Activated CD8-positive, alpha-beta memory T cell treated with anti-CD3 and anti-CD28 coated beads, Interleukin-2, amount 50 U/mL, for 1 hour (primary cell): ENCODE measurements at regions not wholly inside any gene's neighbourhood (a gene's known extent, or its start where the extent isn't known, plus 50 kb on each side); places are given as distances from the start of the nearest gene placed in this dataset.
"Not testable (repeated sequence)": the region's sequence is repeated elsewhere in the genome, so short reads cannot be mapped to it uniquely, and the experiment has no call there.

Experiments
- DNase-seq: peaks from one replicate; pipeline ENCODE4 v3.0.0-alpha.2; 2020; ENCODE audit errors: extremely low read depth

- no peak for DNase-seq
These were observed 110.6 kb downstream of the TMEM121 start for GRCh38 chr14:105636935-105637334.

- not testable (repeated sequence) for DNase-seq
These were observed 111.0 kb downstream of the TMEM121 start for GRCh38 chr14:105637345-105637744.

GRCh38 chr14:105639969-105640931, 113.9 kb downstream of the TMEM121 start:
- not testable (repeated sequence) for DNase-seq

DNA sequence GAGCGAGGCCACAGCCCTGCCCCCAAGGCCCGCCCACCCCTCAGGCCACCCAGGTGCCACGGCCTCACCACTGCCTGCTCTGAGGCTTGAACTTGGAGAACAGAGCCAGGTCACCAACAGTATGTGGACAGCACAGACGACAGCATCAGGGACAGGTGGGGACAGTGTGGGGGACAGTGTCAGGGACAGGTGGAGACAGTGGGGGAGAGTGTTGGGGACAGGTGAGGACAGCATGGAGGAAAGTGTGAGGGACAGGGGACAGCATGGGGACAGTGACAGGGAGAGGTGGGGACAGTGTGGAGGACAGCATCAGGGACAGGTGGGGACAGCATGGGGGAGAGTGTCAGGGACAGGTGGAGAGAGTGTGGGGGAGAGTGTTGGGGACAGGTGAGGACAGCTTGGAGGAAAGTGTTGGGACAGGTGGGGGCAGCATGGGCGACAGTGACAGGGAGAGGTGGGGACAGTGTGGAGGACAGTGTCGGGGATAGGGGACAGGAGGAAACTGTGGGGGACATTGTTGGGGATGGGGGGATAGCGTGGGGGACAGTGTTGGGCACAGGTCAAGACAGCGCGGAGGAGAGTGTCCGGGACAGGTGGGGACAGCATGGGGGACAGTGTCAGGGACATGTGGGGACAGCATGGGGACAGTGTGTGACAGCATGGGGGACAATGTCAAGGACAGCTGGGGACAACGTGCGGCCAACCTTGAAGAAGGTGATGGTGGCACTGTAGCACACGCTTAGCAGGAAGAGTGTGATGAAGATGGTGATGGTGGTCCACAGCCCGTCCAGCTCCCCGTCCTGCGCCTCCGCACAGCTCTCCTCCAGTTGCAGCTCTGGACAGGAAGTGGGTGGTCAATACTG, 114.9 kb downstream of the TMEM121 start:
- DNase-seq = no peak

DNA sequence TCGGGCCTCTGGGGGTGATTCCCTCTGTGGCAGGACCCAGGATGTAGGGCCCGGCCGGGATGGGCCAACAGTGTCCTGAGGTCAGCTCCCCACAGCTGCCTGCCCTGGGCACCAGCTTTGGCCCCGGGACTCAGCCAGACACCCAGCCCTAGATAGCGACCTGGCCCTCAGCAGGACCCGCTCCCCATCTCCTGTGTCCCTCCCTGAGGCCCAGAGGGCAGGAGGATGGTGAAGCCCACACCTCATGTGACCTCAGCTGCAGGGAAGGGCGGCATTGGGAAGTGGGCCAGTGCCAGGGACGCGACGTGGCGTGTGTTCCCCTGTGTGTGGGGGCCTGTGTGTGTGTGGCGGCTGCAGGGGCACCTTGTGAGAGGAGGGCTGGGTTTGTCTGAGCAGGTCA, 115.6 kb downstream of the TMEM121 start:
- DNase-seq = not testable (repeated sequence)

DNA sequence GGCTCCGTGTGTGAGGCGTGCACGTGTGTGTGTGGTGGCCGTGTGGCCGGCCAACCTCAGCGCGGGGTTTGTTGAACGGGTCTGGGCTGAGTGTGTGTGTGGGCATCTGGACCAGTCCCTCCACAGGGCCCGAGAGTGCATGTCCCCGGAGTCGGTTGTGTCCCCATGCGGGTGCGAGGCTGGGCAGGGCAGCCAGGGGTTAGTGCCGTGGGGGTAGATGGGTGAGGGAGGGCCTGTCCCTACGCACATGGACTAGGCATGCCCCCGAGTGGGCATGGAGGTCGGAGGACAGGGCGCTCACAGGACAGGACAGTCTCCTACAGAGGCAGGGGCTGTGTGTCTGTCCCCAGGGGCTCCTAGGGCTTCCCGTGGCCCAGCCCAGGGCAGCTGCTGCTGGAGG, 116.1 kb downstream of the TMEM121 start:
- not testable (repeated sequence) for DNase-seq

DNA sequence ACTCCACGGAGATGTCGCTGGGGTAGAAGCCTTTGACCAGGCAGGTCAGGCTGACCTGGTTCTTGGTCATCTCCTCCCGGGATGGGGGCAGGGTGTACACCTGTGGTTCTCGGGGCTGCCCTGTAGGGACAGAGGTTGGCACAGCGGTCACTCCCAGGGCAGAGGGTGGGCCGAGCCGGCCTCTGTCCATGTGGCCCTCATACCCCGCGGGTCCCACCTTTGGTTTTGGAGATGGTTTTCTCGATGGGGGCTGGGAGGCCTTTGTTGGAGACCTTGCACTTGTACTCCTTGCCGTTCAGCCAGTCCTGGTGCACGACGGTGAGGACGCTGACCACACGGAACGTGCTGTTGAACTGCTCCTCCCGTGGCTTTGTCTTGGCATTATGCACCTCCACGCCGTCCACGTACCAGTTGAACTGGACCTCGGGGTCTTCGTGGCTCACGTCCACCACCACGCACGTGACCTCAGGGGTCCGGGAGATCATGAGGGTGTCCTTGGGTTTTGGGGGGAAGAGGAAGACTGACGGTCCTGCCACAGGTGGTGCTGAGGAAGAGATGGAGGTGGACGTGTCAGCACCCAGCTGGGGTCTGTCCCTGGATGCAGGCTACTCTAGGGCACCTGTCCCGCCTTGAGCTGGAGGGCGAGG, 117.1 kb downstream of the TMEM121 start:
- not testable (repeated sequence) for DNase-seq

- not testable (repeated sequence) for DNase-seq
These were observed 117.7 kb downstream of the TMEM121 start for GRCh38 chr14:105644053-105644435.

- DNase-seq = not testable (repeated sequence)
These were observed 118.1 kb downstream of the TMEM121 start for GRCh38 chr14:105644457-105644856.

- not testable (repeated sequence) for DNase-seq
These were observed 118.5 kb downstream of the TMEM121 start for GRCh38 chr14:105644891-105645290.

DNA sequence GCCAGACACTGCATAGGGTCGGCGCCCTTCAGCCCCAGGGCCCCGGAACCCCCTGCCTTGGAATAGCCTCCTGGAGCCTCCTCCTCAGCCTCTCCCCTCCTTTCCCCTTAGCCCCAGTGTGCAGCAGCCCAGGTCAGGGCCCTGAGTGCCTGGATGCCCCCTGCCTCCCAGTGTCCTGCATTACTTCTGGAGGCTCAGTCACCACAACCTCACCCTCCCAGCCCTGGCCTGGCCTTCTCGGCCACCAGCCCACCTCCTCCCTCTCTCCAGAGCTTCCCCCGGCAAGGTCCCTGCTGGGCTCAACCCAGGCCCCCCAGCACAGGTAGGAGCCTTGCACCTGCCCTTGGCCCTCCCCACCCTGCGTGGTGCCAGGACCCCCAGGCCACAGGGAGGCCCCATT, 119.0 kb downstream of the TMEM121 start:
- not testable (repeated sequence) for DNase-seq

DNA sequence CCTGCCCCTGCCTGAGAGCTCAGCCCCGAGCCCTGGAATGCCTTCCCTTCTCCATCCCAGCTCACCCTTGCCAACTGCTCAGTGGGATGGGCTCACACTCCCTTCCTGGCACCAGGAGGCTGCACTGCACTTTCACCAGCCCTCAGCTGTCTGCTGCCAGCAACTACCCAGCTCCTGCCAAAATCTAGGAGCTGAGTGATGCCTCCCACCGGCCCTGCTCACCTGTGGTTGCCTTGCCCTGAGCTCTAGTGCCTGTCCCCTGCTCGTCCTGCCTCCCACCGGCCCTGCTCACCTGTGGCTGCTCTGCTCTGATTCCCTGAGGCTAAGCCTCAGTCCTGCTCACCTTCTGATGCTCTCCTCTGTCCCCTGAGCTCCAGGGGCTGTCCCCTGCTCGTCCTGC, 119.8 kb downstream of the TMEM121 start:
- no peak for DNase-seq

DNA sequence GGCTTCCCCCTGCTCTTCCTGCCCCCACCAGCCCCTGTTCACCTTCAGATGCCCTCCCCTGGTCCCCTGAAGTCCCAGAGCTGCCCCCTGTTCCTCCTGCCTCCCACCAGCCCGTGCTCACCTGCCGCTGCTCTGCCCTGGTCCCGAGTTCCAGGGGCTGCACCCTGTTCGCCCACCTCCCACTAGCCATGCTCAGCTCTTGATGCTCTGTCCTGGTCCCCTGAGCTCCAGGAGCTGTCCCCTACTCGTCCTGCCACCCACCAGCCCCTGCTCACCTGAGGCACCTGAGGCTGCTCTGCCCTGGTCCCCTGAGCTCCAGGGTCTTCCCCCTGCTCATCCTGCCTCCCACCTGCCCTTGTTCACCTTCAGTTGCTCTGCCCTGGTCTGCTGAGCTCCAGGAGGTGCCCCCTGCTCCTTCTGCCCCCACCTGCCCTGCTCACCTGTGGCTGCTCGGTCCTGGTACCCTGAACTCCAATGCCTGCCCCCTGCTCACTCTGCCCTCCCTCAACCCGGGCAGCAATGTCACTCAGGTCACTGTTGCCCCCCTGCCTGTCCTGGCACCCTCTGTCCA, 120.4 kb downstream of the TMEM121 start:
- not testable (repeated sequence) for DNase-seq

DNA sequence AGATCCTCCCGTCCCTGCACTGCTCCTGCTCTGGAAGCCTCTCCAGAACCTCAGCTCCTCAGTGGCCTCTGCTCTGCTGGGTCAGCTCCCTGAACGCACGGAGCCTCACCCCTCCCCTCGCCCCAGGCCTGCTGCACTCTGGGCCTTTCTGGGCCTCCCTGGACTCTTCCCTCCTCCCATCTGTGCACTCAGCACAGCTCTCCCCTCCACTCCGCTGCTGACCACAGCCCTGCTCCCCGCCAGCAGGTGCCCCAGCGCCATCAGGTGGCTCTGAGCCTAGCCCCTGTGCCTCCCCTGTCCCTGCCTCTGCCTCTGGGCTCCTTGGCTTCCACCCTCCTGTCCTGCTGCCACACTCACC, 121.0 kb downstream of the TMEM121 start:
- not testable (repeated sequence) for DNase-seq

- no peak for DNase-seq
These were observed 121.6 kb downstream of the TMEM121 start for GRCh38 chr14:105647784-105648608.

GRCh38 chr14:105648609-105649535, 122.5 kb downstream of the TMEM121 start:
- not testable (repeated sequence) for DNase-seq

DNA sequence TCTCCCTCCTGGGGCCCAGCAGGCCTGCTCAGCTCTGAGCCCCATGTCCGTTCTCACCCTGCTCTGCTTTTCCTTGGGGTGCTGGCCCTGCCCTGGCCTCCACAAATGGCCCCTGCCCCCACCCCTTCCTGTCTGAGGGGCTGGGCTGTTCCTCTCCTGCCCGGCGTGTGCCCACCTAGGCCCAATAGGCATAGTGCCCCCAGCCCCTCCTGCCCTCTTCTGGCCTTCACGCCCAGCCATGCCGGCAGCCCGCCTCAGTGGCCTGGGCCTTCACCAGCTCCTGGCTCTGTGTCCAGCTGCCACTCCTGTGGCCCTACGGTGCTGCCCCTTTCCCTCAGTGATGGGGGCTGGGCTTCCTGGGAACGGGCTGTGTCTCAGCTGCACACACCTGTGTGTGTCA, 125.9 kb downstream of the TMEM121 start:
- not testable (repeated sequence) for DNase-seq

GRCh38 chr14:105653921-105654320, 127.5 kb downstream of the TMEM121 start:
- DNase-seq = not testable (repeated sequence)

GRCh38 chr14:105659255-105659654, 132.9 kb downstream of the TMEM121 start:
- not testable (repeated sequence) for DNase-seq
